Nephron progenitor cell (in vitro differentiated cells): ENCODE measurements at regions not wholly inside any gene's neighbourhood (a gene's known extent, or its start where the extent isn't known, plus 50 kb on each side); places are given as distances from the start of the nearest gene placed in this dataset.

Source experiments
- DNase-seq: peaks from one replicate; pipeline ENCODE4 v3.0.0; 2021
- H3K27ac Mint-ChIP-seq: 2 replicates; pipeline ENCODE4 v1.8.0; 2021; ENCODE audit warnings: mild to moderate bottlenecking, moderate library complexity, mixed read lengths
- H3K27me3 Mint-ChIP-seq: 2 replicates; pipeline ENCODE4 v1.8.0; 2021; ENCODE audit warnings: mild to moderate bottlenecking, low read depth, mixed read lengths; ENCODE audit not compliant: poor library complexity
- H3K36me3 Mint-ChIP-seq: 2 replicates; pipeline ENCODE4 v1.8.0; 2021; ENCODE audit warnings: low read depth, mixed read lengths
- H3K4me1 Mint-ChIP-seq: 2 replicates; pipeline ENCODE4 v1.8.0; 2021; ENCODE audit warnings: mixed read lengths
- H3K4me3 Mint-ChIP-seq: 2 replicates; pipeline ENCODE4 v1.8.0; 2021; ENCODE audit warnings: mild to moderate bottlenecking, moderate library complexity, mixed read lengths
- H3K9me3 Mint-ChIP-seq: 2 replicates; pipeline ENCODE4 v1.8.0; 2021; ENCODE audit warnings: mild to moderate bottlenecking, moderate library complexity, mixed read lengths
- CTCF ChIP-seq: fragments of 200-600 bp; sonication (generic); IDR thresholded peaks from 2 replicates; pipeline ENCODE4 v1.5.0; 2021; ENCODE audit warnings: antibody characterized with exemption

- TF ChIP-seq CTCF: no peak
- no peaks in the 10 kb centered on the region for H3K4me1 Mint-ChIP-seq
- H3K9me3 Mint-ChIP-seq: peaks cover 6% of the 10 kb centered on the region
Observed at GRCh38 chr2:41129988-41130387, 678.1 kb upstream of the SLC8A1 start.

DNA sequence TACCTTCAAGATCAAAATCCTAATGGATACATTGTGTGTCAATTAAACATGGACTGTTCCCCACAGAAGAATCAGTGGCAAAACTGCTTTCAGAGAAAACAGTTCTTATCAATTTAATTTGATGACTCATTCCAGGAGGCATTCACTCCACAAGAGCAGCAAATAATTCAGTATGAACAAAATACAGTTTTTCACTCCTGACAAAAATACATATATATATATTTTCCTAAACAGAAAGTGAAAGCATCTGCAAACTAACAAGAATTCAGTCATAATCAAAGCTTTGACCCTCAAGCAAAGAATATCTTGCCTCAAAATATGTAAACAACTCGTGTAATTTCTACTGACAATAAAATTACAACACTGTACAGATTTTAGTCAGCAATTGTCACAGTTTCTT, 685.1 kb upstream of the SLC8A1 start:
- no peaks in the 10 kb centered on the region for H3K27me3 Mint-ChIP-seq
- H3K4me1 Mint-ChIP-seq: no peaks in the 10 kb centered on the region
- no peak overlapping the region for H3K27ac Mint-ChIP-seq
- DNase-seq: no peak
- no peaks in the 10 kb centered on the region for H3K9me3 Mint-ChIP-seq
- no peak for TF ChIP-seq CTCF
- no peak overlapping the region for H3K4me3 Mint-ChIP-seq
- H3K36me3 Mint-ChIP-seq: no peaks in the 10 kb centered on the region

More at GRCh38 chr2:41129988-41130387, 678.1 kb upstream of the SLC8A1 start:
- DNase-seq: no peak
- no peaks in the 10 kb centered on the region for H3K27me3 Mint-ChIP-seq
- H3K4me3 Mint-ChIP-seq: no peak overlapping the region
- H3K36me3 Mint-ChIP-seq: no peaks in the 10 kb centered on the region
- no peak overlapping the region for H3K27ac Mint-ChIP-seq

GRCh38 chr2:41141146-41141791, 689.4 kb upstream of the SLC8A1 start:
- Mint-ChIP-seq H3K4me3 (no peak overlapping the region), H3K36me3 (no peaks in the 10 kb centered on the region), H3K4me1 (no peaks in the 10 kb centered on the region), H3K9me3 (no peaks in the 10 kb centered on the region), H3K27me3 (no peaks in the 10 kb centered on the region), H3K27ac (no peak overlapping the region)
- no peak for TF ChIP-seq CTCF
- no peak for DNase-seq

- no peak for TF ChIP-seq CTCF
- Mint-ChIP-seq H3K4me1 (no peaks in the 10 kb centered on the region), H3K27ac (no peak overlapping the region), H3K36me3 (no peaks in the 10 kb centered on the region), H3K27me3 (no peaks in the 10 kb centered on the region), H3K9me3 (no peaks in the 10 kb centered on the region), H3K4me3 (no peak overlapping the region)
- no peak for DNase-seq
Observed at GRCh38 chr2:41142478-41142877, 690.6 kb upstream of the SLC8A1 start.

GRCh38 chr2:41145066-41145465, 693.2 kb upstream of the SLC8A1 start:
- no peaks in the 10 kb centered on the region for H3K27me3 Mint-ChIP-seq
- no peak for TF ChIP-seq CTCF
- no peak overlapping the region for H3K4me3 Mint-ChIP-seq
- H3K4me1 Mint-ChIP-seq: no peaks in the 10 kb centered on the region
- H3K27ac Mint-ChIP-seq: no peak overlapping the region
- H3K36me3 Mint-ChIP-seq: no peaks in the 10 kb centered on the region
- no peaks in the 10 kb centered on the region for H3K9me3 Mint-ChIP-seq
- DNase-seq: no peak

DNA sequence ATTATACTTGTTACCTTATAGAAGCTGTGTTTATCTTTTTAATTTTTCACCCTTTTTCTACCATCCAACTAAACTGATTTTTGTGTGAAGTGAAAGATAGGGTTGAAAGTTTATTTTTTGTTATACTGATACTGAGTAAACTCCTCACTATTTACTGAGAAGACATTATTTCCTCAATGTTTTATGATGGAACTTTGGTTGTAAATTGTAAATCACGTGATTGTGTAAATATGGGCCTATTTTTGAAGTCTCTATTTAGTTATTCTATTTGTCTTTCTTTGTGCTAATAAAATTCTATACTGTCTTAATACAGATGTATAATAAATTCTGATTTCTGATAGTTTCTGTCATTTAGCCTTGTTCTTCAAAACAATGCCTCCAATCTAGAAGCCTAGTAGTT, 697.2 kb upstream of the SLC8A1 start:
- H3K27ac Mint-ChIP-seq: no peak overlapping the region

More for the DNA sequence above, 697.2 kb upstream of the SLC8A1 start:
- TF ChIP-seq CTCF: no peak
- Mint-ChIP-seq H3K36me3 (no peaks in the 10 kb centered on the region), H3K27me3 (no peaks in the 10 kb centered on the region), H3K9me3 (no peaks in the 10 kb centered on the region), H3K4me3 (no peak overlapping the region), H3K4me1 (no peaks in the 10 kb centered on the region)
- DNase-seq: no peak
